HG02884 (cell line): ENCODE measurements at regions not wholly inside any gene's neighbourhood (a gene's known extent, or its start where the extent isn't known, plus 50 kb on each side); places are given as distances from the start of the nearest gene placed in this dataset.
"Not testable (repeated sequence)": the region's sequence is repeated elsewhere in the genome, so short reads cannot be mapped to it uniquely, and the experiment has no call there.

Experiments
- ATAC-seq: cut with Tn5 transposase; IDR thresholded peaks from one replicate; pipeline ENCODE4 v1.9.1; 2021; ENCODE audit warnings: mild to moderate bottlenecking, moderate library complexity; ENCODE audit not compliant: unreplicated experiment

DNA sequence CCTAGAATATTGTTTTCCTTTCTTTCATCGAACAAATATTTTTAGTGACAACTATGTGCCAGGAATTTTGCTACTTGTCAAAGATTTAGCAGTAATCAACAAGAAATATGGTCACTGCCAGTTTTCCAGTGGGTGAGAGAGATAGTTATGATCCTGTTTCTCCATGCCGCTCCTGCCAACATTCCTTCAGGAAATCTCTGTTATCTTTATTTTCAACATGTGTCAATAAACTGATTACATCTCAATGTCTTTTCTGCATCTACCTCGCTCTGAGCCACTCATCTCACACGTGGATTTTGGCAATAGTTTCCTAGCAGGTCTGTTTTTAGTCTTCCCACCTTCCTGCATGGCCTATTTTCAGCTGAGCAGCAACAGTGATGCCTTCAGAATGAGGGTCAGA lies 650.0 kb upstream of the STXBP6 start:
- ATAC-seq: no peak

DNA sequence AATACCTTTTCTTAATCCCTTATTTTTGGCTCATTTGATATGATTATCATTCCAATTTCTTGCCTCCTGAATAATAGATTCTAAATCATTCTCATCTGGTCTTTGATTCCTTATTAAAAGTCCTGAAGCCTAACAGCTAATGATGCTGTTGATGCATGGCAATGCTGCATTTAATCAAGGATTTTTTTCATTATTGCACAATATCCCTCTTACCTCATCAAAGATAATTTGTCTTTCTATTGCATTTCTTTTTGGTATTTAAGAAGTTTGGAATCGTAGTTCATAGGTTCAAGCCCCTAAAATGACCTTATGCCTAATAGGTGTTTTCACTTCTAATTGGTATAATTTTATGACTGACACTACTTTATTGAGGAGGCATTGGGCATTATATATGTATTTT lies 648.2 kb upstream of the STXBP6 start:
- ATAC-seq: no peak

DNA sequence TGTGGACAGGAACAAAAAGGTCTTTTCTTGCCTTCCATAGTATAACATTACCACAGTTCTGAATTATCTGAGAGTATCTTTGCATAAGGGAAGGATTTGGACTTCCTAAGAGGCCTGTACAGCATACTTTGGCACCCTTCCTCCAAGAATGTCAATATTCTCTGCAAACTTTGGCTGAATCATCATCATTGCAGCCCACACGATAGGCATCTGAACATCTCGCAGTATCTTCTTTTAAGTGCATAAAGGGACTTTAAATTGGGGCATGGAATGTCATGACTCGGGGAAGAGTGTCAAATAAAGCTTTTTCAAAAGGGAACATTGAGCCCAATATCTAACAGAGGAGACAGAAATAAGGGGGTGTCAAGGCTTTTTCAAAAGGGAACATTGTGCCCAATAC lies 646.2 kb upstream of the STXBP6 start:
- ATAC-seq: no peak

DNA sequence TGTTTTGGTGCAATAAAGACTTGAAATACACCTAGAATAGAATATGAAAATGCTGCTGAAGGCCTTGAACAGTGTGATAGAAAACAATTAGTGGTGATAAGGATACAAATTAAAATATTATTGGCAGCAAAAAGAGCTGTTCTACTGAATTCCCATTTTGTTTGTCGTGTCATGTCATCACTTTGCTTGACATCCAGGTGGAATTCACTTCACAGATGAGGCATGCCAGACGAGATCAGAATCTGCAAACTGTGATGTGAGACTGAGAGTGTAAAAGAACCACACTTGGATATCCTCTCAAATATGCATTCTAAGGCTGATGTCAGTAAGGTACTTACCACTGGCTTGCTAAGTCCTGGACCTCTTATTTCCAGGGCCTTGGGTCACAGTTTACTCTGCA lies 635.1 kb upstream of the STXBP6 start:
- ATAC-seq: no peak

DNA sequence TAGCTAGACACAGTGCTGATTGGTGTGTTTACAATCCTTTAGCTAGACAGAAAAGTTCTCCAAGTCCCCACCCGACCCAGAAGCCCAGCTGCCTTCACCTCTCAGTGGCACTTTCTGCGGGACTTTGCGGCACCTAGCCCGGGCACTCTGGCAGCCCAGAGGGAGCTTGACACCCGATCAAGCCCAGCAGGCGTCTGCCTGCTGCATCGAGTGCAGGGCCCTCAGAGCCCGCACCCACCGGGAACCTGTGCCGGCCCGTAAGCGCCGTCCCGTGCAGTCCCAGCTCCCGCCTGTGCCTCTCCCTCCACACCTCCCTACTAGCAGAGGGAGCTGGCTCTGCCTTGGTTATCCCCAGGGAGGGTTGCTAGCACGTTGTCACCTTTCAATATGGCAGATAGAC lies 631.0 kb upstream of the STXBP6 start:
- ATAC-seq: no peak

DNA sequence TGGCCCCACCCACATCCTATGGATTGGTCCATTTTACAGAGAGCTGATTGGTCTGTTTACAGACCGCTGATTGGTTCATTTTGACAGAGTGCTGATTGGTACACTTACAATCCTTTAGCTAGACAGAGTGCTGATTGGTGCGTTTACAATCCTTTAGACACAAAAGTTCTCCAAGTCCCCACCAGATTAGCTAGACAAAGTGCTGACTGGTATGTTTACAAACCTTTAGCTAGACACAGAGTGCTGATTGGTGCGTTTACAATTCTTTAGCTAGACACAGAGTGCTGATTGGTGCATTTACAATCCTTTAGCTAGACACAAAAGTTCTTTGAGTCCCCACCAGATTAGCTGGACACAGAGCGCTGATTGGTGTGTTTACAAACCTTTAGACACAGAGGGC lies 630.6 kb upstream of the STXBP6 start:
- ATAC-seq: not testable (repeated sequence)

DNA sequence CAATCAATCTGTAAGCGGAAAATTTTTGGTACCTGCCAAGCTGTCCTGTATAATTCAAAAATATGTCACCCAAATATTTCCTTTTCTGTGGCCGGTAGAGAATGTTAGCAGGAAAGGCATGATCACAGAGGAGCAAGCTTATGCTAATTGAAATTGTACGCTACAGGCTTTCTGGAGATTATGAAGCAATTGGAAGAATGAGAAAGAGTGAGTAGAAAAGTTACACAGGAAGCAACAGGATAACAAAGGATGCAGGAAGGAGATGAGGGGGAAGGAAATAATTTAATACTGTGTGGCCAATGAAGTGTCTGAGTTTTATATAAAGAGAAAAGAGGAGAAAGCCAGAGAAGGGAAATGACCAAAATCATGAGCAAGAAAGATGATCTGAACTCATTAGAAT lies 627.2 kb upstream of the STXBP6 start:
- no peak for ATAC-seq

DNA sequence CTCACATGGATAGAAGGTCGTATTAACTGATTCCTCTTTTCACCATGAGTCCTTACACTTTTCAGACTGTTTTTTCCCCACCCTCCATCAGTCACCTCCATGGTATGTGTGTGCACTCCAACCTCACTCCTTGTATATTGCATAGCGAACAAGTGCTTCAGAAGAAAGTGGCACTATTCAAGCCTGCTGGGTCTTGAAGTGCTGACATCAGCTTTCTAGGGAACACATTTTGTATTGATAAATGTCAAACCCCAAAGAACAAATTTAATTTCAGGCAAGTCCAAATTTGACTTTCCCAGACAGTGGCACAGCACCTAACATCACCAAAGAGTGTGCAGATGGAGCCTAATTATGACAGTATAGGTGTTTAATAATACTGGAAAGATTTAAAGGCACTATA lies 617.4 kb upstream of the STXBP6 start:
- ATAC-seq: no peak

DNA sequence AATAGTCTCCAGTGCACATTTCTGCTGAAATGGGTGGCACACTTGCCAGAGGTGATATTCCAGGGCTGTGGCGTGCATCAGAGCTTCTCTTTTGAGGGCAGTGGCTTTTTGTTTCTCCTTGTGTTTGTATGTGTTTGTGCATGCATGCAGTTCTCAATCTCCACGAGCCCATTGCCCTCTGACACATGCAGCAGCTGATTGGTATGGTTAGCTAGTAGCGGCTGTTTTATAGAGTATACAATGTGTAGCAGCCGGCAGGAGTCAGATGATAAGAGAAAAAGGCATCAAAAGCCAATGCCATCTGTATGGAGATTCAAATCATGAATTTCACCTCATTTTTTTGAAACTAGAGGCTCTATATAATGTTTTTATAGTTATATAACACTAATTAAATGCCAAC lies 616.9 kb upstream of the STXBP6 start:
- ATAC-seq: no peak

DNA sequence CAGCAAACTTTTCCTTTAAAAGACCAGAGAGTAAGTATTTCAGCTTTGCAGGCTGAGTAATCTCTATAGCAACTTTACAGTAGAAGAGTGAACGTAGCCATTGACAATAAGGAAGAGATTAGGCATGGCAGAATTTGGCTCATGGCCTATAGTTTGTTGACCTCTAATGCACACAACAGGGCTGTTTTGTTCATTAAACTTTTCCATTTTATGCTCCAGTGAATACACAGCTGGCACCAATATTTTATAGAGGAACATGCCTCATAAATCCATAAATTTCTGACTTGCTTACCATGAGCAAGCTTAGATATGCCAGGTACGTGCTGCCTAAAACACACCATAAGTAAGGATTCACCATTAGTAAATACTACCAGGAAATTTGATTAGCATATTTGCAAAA lies 609.0 kb upstream of the STXBP6 start:
- ATAC-seq: no peak

DNA sequence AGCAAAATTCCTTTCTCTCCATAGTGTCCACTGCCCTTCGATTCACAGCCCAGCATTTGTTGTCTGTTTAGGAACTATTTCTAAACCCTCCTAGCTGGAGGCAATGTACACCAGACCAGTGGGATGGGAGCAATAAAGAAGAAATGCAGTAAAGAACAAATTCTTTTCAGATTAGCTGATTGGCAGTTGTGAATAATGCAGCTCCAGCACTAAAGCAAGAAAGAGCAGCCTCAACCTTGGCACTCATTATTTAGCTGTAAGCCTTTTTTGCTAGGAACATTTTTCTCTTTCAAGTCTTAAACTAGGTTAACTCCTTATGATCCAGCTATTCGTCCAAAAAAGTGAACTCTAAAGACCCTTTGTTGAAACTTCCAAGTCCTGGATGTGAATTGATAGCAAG lies 580.5 kb upstream of the STXBP6 start:
- no peak for ATAC-seq

DNA sequence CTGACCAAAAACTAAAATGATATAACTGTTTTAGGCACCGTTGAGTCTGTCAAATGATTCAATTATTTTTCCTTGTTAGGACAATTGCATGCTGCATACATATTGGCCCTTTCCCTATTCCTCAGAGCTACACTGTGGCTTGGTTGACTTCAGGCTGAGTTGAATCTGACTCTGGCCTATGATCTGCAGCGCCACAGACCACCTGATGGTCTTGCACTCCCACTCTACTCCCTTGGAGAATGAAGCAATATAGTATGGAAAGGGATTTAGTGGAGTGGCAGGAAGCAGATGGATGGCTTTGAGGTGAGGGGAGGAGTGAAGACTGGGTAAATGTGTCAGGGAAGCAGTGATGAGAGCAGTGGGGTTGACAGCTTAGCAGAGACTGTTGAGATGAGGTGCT lies 579.0 kb upstream of the STXBP6 start:
- no peak for ATAC-seq

DNA sequence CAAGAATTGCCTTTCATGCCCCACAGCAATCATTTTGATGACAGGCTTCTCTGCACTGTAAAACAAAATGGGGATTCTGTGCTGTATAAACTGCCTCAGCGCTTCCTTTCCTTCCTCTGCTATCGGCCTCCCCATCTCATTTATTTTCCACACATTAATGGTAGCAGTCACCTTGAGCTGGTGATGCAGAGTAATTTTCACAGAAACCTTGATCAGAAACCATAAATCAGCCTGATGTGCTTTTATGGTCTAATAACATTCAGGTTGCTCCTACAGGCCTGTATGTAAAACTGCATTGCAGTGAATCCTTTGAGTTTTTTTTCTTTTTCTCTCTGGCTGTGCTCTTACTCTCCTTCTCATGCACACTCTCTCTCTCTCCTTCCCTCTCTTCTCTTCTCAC lies 578.4 kb upstream of the STXBP6 start:
- ATAC-seq: no peak

DNA sequence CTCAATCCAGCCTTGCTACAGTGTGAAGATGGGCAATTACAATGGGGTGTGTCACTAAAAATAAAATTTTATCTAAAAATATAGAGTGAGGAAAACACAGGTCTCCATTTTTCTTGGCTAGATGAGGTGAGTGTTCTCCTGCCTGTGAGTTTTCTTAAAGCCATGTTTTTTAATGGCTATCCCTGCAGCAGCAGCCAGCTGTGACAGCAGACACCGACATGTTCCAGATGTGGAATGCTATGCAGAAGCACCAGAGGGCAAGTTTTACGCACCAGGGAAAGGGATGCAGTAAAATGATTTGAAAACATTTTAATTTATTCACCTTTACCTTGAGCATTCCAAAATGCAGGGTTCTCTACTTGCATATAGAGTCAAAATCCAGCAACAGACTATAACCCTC lies 577.0 kb upstream of the STXBP6 start:
- no peak for ATAC-seq

DNA sequence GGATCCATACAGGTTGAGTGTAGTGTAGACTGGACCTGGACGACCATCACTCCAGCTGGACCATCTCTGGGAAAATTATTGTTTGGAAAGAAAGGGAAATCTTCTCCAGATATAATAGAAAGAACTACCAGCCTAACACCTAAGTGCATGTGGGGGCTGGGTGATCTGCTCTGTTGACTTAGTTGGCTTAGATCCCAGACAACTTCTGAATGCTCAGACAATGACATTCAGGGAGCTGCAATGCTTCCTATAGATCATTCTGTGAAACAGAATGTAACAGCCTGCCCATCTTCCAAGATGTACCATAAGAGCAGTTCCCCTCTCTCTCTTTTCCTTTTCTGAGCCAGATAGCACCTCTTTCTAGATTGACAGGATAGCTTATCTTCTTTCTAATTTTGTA lies 572.8 kb upstream of the STXBP6 start:
- no peak for ATAC-seq

DNA sequence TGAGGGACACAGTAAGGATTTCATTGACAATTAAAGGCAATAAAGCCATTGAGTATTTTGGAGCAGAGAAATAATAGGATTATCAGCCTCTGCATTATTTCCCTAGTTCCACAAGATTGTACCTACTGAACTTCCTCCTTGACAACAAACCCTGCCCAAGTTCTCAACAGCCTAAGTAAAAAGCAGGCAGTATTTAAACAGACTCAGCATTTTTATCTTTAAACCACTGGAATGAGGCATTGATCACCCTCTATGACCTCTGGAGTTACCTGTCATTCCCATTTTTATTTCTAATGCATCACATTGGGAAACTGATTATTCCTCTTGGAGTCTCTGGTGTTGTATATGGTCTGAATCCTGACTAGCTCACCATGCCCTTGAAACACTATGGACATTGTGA lies 570.6 kb upstream of the STXBP6 start:
- no peak for ATAC-seq

DNA sequence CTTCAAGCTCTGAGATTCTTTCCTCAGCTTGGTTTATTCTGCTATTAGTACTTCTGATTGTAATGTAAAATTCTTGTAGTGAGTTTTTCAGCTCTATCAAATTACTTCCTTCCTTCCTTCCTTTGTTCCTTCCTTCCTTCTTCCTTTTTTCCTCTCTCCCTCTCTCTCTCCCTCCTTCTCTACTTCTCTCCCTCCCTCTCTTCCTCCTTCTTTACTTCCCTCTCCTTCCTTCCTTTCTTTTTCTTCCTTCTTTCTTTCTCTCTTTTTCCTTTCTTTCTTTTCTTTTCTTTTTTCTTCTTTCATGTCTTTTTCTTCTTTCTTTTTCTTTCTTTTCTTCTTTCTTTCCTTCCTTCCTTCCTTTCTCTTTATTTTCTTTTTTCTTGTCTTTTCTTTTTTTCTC lies 565.2 kb upstream of the STXBP6 start:
- no peak for ATAC-seq

DNA sequence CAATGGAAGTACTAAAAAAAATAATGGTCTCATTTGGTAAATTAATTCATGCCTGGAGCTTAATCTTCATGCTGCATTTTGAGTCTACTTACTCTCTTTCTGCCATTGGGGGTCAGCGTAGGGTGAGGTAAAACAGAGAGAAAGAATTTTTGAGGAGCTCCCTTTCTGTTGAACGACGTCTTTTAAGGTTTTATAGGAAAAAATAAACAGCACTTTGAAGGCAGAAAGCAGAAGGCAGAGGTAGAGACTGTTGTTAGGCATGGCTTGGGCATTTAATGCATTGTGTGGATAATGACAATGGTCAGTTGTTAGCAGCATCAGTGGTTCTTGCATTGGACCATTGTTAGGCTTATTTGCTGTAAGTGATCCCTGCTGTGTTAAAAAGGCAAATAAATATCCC lies 557.2 kb upstream of the STXBP6 start:
- ATAC-seq: no peak

DNA sequence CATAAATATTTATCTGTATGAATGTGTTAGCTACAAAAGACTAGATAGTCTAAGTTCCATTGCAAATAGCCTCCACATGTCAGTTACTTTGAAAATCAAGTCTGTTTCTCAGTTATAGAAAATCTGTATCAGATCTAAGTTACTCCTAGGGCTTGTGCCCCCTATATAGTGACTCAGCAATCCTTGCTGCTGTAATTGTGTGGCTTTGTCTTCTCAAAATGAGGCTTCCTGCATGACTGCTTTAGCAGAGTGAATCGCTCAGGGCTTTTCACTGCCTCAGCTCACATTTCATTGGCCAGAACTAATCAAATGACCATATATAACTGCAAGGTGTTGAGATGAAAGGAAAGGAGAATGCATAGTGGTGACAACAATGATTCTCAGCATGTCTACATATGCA lies 552.2 kb upstream of the STXBP6 start:
- ATAC-seq: no peak

DNA sequence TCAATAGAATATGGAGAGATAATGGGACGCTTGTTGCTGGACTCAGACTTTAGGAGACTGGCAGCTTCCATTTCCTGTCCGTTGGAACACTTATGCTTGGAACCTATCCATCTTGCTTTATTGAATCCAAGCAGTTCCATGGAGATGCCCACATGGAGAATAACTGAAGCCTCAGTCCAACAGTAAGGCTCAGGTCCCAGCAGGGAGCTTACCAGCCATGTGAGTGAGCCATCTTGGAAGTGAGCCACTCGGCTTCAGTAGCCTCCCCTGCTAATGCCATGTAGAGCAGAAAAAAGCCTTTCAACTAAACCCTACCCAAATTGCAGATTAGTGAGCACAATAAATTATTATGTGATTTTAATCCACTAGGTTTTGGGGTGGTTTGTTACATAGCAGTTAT lies 538.8 kb upstream of the STXBP6 start:
- ATAC-seq: no peak

DNA sequence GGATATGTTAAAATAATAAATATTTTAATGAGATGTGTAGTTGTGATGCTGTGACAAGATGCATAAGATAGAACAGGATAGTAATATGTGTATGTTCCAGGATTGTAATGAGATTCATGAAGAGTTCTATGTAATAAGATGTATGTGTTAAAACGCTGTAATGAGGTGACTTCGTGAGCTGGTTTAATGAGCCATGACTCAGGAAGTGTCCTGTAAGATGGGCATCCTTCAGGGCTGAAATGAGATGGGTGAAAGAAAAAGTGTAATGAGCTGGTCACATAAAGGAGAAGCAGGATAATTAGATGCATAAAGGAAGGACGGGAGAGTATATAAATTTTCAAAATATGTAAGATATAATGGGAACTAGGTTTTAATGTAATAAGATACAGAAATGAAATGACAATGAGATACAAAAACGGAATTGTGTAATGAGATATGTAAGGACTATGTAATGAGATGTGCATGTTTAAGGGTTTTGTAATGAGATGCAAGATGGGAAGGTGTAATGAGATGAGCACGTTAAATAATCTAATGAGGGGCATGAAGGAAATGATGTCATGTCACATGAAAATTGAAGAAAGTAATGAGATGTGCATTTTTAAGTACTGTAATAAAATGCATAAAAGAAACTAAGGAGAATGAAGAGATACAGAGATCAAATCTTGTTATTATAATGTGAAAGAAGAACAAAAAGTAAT lies 524.8 kb upstream of the STXBP6 start:
- no peak for ATAC-seq

DNA sequence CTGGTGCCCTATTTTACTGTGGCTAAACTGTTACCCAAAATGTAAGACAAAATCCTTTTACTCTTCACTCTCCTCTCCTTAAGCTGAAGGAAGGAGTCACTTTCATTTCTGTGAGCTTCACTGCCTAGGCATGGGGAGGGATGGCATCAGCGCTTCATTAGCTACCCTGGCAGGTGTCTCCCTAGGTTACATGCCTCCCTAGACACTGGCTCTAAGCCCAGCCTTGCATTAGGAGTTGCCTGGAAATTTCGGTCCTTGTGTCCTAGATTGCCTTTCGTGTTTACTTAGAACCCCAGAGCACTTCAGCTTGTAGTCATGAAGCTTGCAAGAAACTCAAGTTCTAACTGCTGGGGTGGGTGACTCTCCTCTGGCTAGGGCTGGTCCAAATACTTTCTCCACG lies 520.5 kb upstream of the STXBP6 start:
- ATAC-seq: no peak

DNA sequence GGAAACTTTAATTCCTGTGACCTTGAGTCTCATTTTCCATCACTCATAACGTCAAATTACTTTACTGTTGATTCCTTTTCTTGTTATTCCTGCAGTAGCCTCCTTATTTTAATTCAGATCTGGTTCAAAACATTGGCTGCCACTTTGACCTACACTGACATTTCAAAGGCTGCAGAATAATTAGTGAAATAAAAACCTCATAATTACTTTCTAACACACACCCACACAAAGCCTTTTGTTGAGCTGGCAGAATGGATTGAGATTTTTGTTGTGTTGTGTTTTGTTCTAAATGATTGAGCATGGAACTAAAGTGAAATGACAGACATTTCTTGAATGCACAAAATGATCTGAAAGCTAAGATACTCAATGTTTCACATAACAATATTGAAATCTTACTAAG lies 507.5 kb upstream of the STXBP6 start:
- no peak for ATAC-seq

DNA sequence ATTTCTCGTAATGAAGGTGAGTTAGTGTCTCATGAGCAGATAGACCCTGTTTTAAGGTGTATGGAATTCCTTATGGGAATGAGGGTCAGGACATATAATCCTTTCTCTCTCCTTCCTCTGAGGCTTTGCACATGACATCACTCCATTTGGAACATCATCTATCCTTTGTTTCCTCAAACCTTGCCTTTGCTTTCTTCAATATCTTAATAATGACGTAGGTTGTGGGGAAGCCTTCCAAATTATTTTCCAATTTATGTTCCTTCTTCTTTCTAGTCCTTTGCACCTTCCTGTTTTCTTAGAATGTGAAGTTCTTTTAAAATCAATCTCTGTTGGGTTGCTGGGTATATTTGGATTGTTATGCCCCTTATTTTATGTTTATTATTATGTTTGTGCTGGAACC lies 502.9 kb upstream of the STXBP6 start:
- ATAC-seq: no peak
